HL-60 (cell line): ENCODE measurements at regions not wholly inside any gene's neighbourhood (a gene's known extent, or its start where the extent isn't known, plus 50 kb on each side); places are given as distances from the start of the nearest gene placed in this dataset.

Experiments
- POLR2AphosphoS5 ChIP-seq: IDR thresholded peaks from 2 replicates; pipeline ENCODE4 v1.6.1; 2012; ENCODE audit warnings: low read depth
- TF ChIP-seq, protein P1 (sequence below): IDR thresholded peaks from one replicate; pipeline ENCODE4 v1.5.1; 2011; ENCODE audit warnings: low read length, control low read depth, inconsistent platforms; ENCODE audit not compliant: insufficient read depth

- TF ChIP-seq, protein P1, sequence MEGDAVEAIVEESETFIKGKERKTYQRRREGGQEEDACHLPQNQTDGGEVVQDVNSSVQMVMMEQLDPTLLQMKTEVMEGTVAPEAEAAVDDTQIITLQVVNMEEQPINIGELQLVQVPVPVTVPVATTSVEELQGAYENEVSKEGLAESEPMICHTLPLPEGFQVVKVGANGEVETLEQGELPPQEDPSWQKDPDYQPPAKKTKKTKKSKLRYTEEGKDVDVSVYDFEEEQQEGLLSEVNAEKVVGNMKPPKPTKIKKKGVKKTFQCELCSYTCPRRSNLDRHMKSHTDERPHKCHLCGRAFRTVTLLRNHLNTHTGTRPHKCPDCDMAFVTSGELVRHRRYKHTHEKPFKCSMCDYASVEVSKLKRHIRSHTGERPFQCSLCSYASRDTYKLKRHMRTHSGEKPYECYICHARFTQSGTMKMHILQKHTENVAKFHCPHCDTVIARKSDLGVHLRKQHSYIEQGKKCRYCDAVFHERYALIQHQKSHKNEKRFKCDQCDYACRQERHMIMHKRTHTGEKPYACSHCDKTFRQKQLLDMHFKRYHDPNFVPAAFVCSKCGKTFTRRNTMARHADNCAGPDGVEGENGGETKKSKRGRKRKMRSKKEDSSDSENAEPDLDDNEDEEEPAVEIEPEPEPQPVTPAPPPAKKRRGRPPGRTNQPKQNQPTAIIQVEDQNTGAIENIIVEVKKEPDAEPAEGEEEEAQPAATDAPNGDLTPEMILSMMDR: no peak
- no peak for TF ChIP-seq POLR2AphosphoS5
These were observed 284.4 kb downstream of the IPMK start for GRCh38 chr10:57983281-57983791.
